ENCODE measurements at regions not wholly inside any gene's neighbourhood (a gene's known extent, or its start where the extent isn't known, plus 50 kb on each side); places are given as distances from the start of the nearest gene placed in this dataset.

DNA sequence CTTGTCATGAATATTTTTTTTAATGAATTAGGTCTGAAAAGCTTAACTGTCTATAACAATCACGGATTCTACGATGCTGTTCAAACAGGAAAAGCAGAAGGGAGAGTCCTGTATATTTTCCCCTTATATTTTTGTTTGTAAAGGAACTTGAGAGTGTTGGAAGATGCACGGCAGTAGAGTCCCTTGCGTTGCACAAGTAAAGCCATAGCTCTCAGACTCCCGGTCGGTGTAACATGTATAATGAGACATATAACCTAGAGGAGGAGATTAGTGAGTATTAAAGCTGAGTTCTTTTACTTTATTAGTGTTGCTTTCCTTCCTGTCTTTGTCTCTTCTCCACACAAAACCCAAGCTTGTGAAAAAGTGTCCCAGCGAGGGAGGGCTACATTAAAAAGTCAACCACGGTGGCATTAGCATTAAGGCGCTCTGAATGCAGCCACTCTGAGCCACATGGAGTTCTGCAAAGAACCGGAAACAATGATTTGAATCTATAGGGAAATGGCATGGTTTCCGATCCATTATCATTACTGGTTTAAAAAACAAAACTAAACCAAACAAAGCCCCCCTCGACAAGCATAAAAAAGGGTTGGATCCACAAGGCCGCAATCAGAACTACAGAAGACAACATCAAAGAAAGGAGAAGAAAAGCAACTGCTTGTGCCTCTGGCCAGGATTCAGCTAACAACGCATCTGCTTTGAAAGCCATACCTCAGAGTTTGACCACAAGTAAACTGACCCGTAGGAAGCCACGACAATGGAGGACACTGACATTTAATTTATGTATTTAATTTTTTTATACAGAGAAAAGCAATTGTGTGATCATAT lies 356.8 kb downstream of the LMO4 start:
- DNase-seq: no peak

GRCh38 chr1:87686136-87686495 lies 357.4 kb downstream of the LMO4 start:
- no peak for DNase-seq

- DNase-seq: no peak
Observed at GRCh38 chr1:87686671-87687070, 358.0 kb downstream of the LMO4 start.

- no peak for DNase-seq
Observed at GRCh38 chr1:87688136-87688535, 359.5 kb downstream of the LMO4 start.

DNA sequence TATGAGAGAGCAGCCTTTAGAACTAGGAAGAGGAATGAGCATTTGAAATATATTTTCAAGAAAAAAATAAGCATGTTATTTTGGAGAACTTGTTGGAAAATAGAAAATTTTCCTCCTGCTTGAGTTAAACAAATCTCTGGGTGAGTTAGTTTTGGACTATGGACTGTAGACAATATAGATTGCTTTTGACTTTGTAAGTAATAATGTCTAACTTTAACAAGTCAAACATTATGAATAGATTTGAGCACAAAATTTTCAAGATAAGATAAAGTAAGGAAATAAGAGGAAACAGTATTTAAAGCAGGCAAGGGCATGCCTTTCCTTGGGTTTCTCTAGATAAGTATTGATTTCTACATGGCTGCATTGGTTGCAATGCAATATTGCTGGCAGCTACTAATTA lies 360.8 kb downstream of the LMO4 start:
- DNase-seq: no peak

- DNase-seq: no peak
Observed at GRCh38 chr1:87696483-87696882, 367.8 kb downstream of the LMO4 start.

DNA sequence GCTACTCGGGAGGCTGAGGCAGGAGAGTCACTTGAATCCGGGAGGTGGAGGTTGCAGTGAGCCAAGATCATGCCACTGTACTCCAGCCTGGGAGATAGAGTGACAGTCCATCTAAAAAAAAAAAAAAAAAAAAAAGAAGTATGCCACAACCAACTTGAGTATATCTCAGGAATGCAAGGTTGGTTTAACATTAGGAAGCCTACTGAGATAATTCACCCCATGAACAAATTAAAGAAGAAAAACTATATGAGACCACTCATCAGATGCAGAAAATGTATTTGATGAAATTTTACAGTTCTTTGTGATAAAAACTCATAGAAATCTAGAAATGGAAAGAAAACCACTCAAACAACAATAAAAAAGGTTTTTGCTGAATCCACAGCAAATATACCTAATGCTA lies 373.8 kb downstream of the LMO4 start:
- no peak for DNase-seq

- no peak for DNase-seq
Observed at GRCh38 chr1:87705233-87705632, 376.6 kb downstream of the LMO4 start.

DNA sequence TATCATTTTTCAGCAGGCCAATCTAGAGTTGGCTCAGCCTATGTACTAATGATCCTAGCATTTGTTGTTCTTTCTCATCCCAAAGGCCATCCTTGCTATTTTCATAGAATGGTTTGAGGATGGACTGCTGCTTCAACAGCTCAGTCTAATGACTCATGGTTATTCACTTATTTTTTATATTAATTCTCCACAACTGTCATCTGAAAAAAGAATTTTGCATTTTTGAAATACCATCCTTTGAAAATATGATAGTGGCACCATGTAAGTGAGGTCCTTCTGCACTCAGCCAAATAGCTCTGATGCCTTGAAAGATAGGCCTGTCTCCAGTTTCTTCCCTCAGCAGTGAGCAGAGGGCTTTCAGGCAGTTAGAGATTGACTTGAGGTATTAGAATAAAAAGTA lies 377.5 kb downstream of the LMO4 start:
- DNase-seq: no peak

- DNase-seq: no peak
Observed at GRCh38 chr1:87706779-87707228, 378.1 kb downstream of the LMO4 start.

GRCh38 chr1:87707411-87707810 lies 378.7 kb downstream of the LMO4 start:
- no peak for DNase-seq

DNA sequence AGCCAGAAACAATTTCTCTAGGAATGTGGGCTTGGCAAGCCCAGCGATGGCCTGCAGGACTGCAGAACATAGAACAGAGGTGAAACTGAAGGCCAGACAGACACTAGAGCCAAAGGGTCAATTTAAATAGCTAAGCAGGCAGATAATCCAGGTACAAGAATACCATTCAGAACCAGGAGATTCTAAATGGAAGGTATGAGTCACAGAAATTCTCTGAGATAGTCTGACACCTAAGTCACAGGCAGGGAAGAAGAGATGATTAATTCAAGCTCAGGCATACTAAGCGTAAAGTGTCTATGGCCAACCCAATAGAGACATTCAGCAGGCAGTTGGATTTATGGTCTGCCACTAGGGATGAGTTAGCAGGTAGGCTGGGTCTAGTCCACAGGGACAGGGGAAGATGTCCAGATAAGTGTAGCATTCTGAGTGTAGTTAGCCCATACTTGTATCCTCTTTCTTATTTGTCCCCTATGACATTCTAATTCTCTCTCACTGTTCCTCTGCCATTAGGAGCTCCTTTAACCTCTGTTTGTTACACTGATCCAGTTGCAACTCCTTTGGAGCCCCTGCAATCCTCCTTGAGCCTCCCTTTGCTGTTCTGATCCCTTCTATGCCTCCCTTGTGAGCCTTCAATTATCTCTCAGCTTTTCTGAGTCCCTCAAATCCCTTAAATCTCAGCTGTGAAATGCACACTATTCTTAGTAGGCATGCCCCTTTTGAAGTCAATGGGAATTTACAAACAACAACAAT lies 383.8 kb downstream of the LMO4 start:
- DNase-seq: no peak

- no peak for DNase-seq
Observed at GRCh38 chr1:87714278-87714677, 385.6 kb downstream of the LMO4 start.

DNA sequence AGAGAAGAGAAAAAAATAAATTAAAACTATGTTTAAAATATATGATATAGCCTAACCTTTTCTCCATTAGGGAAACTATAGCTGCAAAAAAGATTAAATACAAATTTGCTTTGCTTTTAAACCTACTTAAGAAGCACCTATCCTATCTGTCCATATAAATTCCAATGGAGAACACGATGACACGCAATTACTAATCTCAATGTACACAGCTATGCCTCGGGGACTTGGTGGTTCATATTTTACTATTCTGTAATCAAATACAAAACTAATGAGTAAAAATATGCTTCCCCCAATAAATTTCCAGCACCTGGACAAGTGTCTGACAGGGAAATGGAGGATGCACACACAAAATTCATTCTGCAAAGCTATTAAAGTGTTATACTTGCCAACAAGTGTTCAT lies 386.4 kb downstream of the LMO4 start:
- DNase-seq: no peak

DNA sequence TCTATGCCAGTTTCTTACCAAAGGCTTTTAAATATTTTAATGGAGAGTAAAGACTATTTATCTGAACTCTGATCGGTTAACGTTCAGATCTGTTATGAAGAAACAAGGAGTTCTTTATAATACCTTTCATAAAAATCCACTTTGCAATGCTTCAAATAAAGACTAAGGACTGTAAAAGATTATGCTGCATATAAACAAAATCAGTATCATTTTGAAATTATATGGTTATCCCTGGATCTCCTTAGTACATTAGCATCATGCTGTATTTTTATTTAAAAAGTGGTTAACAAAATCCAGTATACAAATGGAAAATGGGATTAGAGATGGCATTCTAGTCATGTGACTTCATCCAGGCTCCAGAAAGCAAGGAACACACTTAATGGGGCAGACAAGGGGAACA lies 386.8 kb downstream of the LMO4 start:
- DNase-seq: no peak

- no peak for DNase-seq
Observed at GRCh38 chr1:87717157-87717670, 388.5 kb downstream of the LMO4 start.

- DNase-seq: no peak
Observed at GRCh38 chr1:87718241-87718950, 389.7 kb downstream of the LMO4 start.

- DNase-seq: no peak
Observed at GRCh38 chr1:87719658-87720057, 391.0 kb downstream of the LMO4 start.

GRCh38 chr1:87720561-87720960 lies 391.9 kb downstream of the LMO4 start:
- no peak for DNase-seq

- no peak for DNase-seq
Observed at GRCh38 chr1:87723193-87723592, 394.5 kb downstream of the LMO4 start.

DNA sequence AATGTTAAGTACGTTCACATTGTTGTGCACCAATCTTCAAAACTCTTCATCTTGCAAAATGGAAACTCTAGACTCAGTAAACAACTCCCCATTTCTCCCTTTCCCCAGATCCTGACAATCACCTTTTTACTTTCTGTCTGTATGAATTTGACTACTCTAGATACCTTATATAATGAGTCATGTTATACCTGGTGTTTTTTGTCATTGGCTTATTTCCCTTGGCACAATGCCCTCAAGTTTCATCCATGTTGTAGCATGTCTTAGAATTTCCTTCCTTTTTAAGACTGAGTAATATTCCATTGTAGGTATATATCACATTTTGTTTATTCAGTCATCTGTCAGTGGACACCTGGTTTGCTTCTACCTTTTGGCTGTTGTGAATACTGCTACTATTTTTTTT lies 399.5 kb downstream of the LMO4 start:
- no peak for DNase-seq

- no peak for DNase-seq
Observed at GRCh38 chr1:87730274-87731216, 401.9 kb downstream of the LMO4 start.

All from AML-193 (cell line).